GM12892 (cell line): ENCODE measurements at regions not wholly inside any gene's neighbourhood (a gene's known extent, or its start where the extent isn't known, plus 50 kb on each side); places are given as distances from the start of the nearest gene placed in this dataset.

Experiments used
- POLR2AphosphoS5 ChIP-seq: IDR thresholded peaks from 2 replicates; pipeline ENCODE4 v1.6.1; 2011; ENCODE audit warnings: low read depth, low read length, control low read depth
- TAF1 ChIP-seq: IDR thresholded peaks from 2 replicates; pipeline ENCODE4 v1.6.1; 2011; ENCODE audit warnings: low read depth, mild to moderate bottlenecking, control low read depth, low read length, borderline replicate concordance

DNA sequence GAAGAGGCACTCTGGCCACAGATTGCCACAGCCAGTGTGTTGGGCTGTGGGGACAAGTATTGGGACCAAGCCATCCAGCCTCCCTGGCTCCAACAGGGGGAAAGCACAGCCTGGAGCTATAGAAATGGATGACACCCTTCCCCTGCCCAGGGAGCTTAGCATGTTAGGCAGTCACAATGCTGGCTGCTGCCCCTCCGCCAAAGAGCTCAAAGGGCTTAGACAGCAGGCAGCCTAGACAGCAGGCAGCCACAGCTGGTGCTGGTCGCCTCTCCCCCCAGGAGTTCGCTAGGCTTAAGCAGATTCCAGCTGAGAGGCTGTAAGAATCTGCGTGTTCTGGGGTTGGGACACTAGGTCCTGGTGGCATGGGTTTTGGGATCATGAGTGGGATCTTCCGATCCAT, 94.5 kb upstream of the MXRA5 start:
- TF ChIP-seq POLR2AphosphoS5 (no peak), TAF1 (no peak)
